ENCODE measurements at regions not wholly inside any gene's neighbourhood (a gene's known extent, or its start where the extent isn't known, plus 50 kb on each side); places are given as distances from the start of the nearest gene placed in this dataset.
"Not testable (repeated sequence)": the region's sequence is repeated elsewhere in the genome, so short reads cannot be mapped to it uniquely, and the experiment has no call there.

- H4K20me1 ChIP-seq (ENCODE audit: insufficient read depth, low read length); DNase-seq (ENCODE audit: low spot score); H3K79me2 ChIP-seq (ENCODE audit: insufficient read depth, low read depth, low read length); intact Hi-C loops (cut with micrococcal nuclease; ENCODE audit: unreplicated experiment); CTCF ChIA-PET (ENCODE audit: unreplicated experiment); BruUV-seq (replicated peaks); POLR2A ChIA-PET; H3K36me3 ChIP-seq (ENCODE audit: insufficient read depth, low read length); H3K4me2 ChIP-seq (ENCODE audit: low read length); H3K9me2 ChIP-seq (ENCODE audit: insufficient read depth, low read length); H3K4me3 ChIP-seq (ENCODE audit: low read depth, low read length, poor library complexity, severe bottlenecking); H2AFZ ChIP-seq (ENCODE audit: low read length); H3K27ac ChIP-seq (ENCODE audit: low read depth, low read length, poor library complexity, severe bottlenecking); H3K9me3 ChIP-seq (ENCODE audit: low read length); H3K4me1 ChIP-seq (ENCODE audit: insufficient read depth, low read length, poor library complexity, severe bottlenecking): not testable (repeated sequence)
Observed at GRCh38 chr13:86253497-86253896, 454.3 kb upstream of the SLITRK6 start.

- H3K4me3 ChIP-seq (ENCODE audit: low read depth, low read length, poor library complexity, severe bottlenecking); H2AFZ ChIP-seq (ENCODE audit: low read length); intact Hi-C loops (cut with micrococcal nuclease; ENCODE audit: unreplicated experiment); H3K4me2 ChIP-seq (ENCODE audit: low read length); H3K36me3 ChIP-seq (ENCODE audit: insufficient read depth, low read length); POLR2A ChIA-PET; H4K20me1 ChIP-seq (ENCODE audit: insufficient read depth, low read length); H3K4me1 ChIP-seq (ENCODE audit: insufficient read depth, low read length, poor library complexity, severe bottlenecking); CTCF ChIA-PET (ENCODE audit: unreplicated experiment); BruUV-seq (replicated peaks); H3K9me2 ChIP-seq (ENCODE audit: insufficient read depth, low read length); H3K79me2 ChIP-seq (ENCODE audit: insufficient read depth, low read depth, low read length); H3K9me3 ChIP-seq (ENCODE audit: low read length); H3K27ac ChIP-seq (ENCODE audit: low read depth, low read length, poor library complexity, severe bottlenecking); DNase-seq (ENCODE audit: low spot score): not testable (repeated sequence)
Observed at GRCh38 chr13:86255820-86256219, 456.6 kb upstream of the SLITRK6 start.

- Histone ChIP-seq H4K20me1 (ENCODE audit: insufficient read depth, low read length) (no peaks in the 10 kb centered on the region), H3K4me2 (ENCODE audit: low read length) (no peak overlapping the region), H2AFZ (ENCODE audit: low read length) (no peak overlapping the region), H3K27ac (ENCODE audit: low read depth, low read length, poor library complexity, severe bottlenecking) (no peak overlapping the region), H3K36me3 (ENCODE audit: insufficient read depth, low read length) (no peaks in the 10 kb centered on the region), H3K4me1 (ENCODE audit: insufficient read depth, low read length, poor library complexity, severe bottlenecking) (no peaks in the 10 kb centered on the region), H3K4me3 (ENCODE audit: low read depth, low read length, poor library complexity, severe bottlenecking) (no peak overlapping the region), H3K79me2 (ENCODE audit: insufficient read depth, low read depth, low read length) (no peaks in the 10 kb centered on the region), H3K9me3 (ENCODE audit: low read length) (peaks cover 4% of the 10 kb centered on the region; the same call in 1 of the 2 replicates), H3K9me2 (ENCODE audit: insufficient read depth, low read length) (no peaks in the 10 kb centered on the region)
- ChIA-PET CTCF (ENCODE audit: unreplicated experiment) (no interaction called here), POLR2A (no interaction called here)
- BruUV-seq (replicated peaks) = no TSS peak
- intact Hi-C loops (cut with micrococcal nuclease; ENCODE audit: unreplicated experiment) = no loop called here
- TF ChIP-seq CTCF (conservative IDR thresholded peaks at IDR 0.05; ENCODE audit: low read length) (no peak), EZH2phosphoT487 (IDR thresholded peaks at IDR 0.05; ENCODE audit: borderline replicate concordance, low read depth, low read length) (no peak)
- no peak for DNase-seq (ENCODE audit: low spot score)
Observed at GRCh38 chr13:86269511-86269910, 470.3 kb upstream of the SLITRK6 start.

GRCh38 chr13:86282442-86282841, 483.2 kb upstream of the SLITRK6 start:
- ChIA-PET POLR2A (no interaction called here), CTCF (ENCODE audit: unreplicated experiment) (no interaction called here)
- H3K27ac ChIP-seq (ENCODE audit: low read depth, low read length, poor library complexity, severe bottlenecking) = no peak overlapping the region
- no peaks in the 10 kb centered on the region for H3K79me2 ChIP-seq (ENCODE audit: insufficient read depth, low read depth, low read length)
- intact Hi-C loops (cut with micrococcal nuclease; ENCODE audit: unreplicated experiment) = no loop called here
- TF ChIP-seq CTCF (conservative IDR thresholded peaks at IDR 0.05; ENCODE audit: low read length) = no peak
- TF ChIP-seq EZH2phosphoT487 (IDR thresholded peaks at IDR 0.05; ENCODE audit: borderline replicate concordance, low read depth, low read length) = no peak
- no peak for DNase-seq (ENCODE audit: low spot score)
- no peak overlapping the region for H3K4me3 ChIP-seq (ENCODE audit: low read depth, low read length, poor library complexity, severe bottlenecking)
- H3K9me3 ChIP-seq (ENCODE audit: low read length) = no peaks in the 10 kb centered on the region
- H3K4me1 ChIP-seq (ENCODE audit: insufficient read depth, low read length, poor library complexity, severe bottlenecking) = no peaks in the 10 kb centered on the region
- H3K9me2 ChIP-seq (ENCODE audit: insufficient read depth, low read length) = no peaks in the 10 kb centered on the region
- H2AFZ ChIP-seq (ENCODE audit: low read length) = no peak overlapping the region
- H4K20me1 ChIP-seq (ENCODE audit: insufficient read depth, low read length) = no peaks in the 10 kb centered on the region
- H3K4me2 ChIP-seq (ENCODE audit: low read length) = no peak overlapping the region
- H3K36me3 ChIP-seq (ENCODE audit: insufficient read depth, low read length) = no peaks in the 10 kb centered on the region
- no TSS peak for BruUV-seq (replicated peaks)
